ENCODE measurements at regions not wholly inside any gene's neighbourhood (a gene's known extent, or its start where the extent isn't known, plus 50 kb on each side); places are given as distances from the start of the nearest gene placed in this dataset.

DNA sequence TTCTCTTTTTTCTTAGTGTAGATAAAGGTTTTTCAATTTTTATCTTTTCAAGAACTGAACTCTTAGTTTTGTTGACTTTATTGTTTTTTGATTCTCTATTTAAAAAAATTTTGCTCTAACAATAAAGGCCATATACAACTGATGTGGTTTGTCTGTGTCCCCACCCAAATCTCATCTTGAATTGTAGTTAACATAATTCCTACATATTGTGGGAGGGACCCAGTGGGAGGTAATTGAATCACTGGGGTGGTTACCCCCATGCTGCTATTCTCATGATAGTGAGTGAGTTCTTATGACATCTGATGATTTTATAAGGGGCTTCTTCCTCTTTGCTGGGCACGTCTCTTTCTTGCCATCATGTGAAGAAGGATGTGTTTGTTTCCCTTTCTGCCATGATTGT is 199.8 kb downstream of the DHX35 start:
- TF ChIP-seq, protein P1, sequence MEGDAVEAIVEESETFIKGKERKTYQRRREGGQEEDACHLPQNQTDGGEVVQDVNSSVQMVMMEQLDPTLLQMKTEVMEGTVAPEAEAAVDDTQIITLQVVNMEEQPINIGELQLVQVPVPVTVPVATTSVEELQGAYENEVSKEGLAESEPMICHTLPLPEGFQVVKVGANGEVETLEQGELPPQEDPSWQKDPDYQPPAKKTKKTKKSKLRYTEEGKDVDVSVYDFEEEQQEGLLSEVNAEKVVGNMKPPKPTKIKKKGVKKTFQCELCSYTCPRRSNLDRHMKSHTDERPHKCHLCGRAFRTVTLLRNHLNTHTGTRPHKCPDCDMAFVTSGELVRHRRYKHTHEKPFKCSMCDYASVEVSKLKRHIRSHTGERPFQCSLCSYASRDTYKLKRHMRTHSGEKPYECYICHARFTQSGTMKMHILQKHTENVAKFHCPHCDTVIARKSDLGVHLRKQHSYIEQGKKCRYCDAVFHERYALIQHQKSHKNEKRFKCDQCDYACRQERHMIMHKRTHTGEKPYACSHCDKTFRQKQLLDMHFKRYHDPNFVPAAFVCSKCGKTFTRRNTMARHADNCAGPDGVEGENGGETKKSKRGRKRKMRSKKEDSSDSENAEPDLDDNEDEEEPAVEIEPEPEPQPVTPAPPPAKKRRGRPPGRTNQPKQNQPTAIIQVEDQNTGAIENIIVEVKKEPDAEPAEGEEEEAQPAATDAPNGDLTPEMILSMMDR (IDR thresholded peaks at IDR 0.05; ENCODE audit: insufficient read depth, low read length, poor library complexity, severe bottlenecking) = no peak
- no peak for TF ChIP-seq EZH2phosphoT487 (conservative IDR thresholded peaks at IDR 0.05; ENCODE audit: low read length)

Data from SU-DHL-6 (cell line).